ENCODE measurements at regions not wholly inside any gene's neighbourhood (a gene's known extent, or its start where the extent isn't known, plus 50 kb on each side); places are given as distances from the start of the nearest gene placed in this dataset.
"Not testable (repeated sequence)": the region's sequence is repeated elsewhere in the genome, so short reads cannot be mapped to it uniquely, and the experiment has no call there.

DNA sequence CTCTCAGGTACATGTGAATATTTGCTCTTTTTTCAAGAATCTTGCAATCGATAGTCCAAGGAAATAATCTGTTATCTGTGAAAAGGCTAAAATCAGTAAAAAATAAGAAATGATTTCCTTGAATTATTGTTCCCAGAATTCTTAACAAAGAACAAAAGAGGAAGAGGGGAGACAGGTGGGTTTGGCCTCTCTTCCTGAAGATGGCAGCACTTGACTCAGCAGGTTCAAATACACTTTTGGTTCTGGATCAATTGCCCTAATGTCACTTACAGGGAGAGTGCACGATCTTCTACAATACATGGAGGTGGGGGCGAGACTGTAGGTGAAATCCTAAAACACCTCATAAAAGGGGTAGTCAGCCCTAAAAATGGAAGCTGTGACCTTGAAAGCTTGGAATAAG is 358.7 kb downstream of the IRS2 start:
- DNase-seq = no peak

DNA sequence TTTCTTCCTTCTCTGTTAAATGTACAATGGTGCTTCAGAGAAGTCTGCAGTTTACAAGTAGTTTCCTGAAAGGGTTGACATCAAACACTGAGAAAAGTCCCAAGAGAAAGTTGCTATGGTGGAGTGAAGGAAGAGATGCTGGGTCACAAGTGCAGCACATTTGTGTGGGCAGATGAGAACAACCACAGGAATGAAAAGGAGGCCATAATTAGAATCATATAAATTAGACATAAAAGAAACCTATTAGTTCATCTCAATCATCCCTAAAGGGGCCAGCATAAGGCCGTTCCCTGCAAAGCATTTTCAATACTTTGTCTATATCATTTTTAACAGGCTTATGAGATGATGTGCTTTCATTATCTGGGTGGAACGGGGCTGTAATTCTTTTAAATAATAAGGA is 359.2 kb downstream of the IRS2 start:
- no peak for DNase-seq

- no peak for DNase-seq
Observed at GRCh38 chr13:109426690-109426990, 359.7 kb downstream of the IRS2 start.

DNA sequence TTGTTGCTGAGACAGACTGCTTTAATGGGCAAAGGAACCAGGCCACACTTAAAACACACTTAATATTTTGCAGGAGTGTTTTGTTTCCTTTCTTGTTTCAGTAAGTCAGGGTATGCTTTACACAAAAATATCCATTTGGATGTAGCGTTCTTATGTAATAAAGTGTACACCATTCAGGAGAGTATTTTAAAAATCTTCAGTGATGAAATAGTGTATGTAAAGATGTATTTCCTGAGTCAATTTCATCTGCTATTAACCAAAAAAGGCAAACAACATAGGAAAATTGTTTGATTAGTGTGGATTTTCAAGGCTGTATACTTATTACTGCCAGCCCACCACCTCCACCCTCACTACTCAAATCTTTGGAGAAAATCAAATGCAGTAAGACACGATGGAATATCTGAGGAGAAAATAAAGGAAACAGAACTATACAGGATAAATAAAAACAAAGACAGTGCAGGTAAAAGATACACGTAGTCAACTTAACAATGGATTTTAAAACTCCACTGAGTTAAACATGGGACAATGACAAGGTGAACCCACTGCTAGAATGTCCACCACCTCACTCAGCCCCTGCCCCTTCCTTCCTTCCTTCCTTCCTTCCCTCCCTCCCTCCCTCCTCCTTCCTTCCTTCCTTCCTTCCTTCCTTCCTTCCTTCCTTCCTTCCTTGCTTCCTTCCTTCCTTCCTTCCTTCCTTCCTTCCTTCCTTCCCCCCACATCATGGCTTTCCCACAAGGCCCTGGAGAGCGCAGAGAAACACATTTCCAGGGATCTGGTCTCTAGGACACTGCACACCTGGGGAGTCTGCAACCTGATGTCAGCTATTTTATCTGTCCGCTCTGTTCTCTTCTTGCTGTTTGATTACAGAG is 360.3 kb downstream of the IRS2 start:
- DNase-seq = no peak

DNA sequence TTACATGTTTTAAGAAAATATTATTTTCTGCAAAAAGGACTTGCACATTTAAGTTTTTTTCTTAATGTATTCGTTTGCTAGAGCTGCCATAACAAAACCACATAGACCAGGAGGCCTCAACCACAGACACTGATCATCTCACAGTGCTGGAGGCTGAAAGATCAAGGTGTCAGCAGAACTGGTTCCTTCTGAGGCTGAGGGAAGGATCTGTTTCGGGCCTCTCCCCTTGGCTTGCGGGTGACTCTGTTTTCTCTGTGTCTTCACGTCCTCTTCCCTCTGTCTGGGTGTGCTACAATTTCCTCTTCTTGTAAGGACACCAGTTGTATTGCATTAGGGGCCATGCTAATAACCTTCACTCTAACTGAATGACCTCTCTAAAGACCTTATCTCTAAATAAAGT is 364.2 kb downstream of the IRS2 start:
- no peak for DNase-seq

- DNase-seq = no peak
Observed at GRCh38 chr13:109419896-109420295, 366.5 kb downstream of the IRS2 start.

DNA sequence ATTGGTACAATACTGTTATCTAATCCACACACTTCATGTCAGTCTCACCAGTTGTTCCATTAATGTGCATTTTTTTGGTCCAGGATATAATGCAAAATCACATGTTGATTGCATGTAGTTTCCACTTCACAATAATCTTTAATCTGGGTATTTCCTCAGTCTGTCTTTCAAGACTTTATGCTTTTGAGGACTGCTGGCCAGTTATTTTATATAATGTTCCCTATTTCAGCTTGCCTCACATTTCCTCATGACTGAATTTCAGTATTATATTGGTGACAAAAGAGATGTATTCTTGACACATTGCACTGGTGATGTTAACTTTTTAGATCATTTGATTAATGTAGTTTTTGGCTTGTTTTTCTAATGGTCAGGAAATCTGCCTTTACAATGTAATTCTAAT is 368.3 kb downstream of the IRS2 start:
- DNase-seq = no peak

DNA sequence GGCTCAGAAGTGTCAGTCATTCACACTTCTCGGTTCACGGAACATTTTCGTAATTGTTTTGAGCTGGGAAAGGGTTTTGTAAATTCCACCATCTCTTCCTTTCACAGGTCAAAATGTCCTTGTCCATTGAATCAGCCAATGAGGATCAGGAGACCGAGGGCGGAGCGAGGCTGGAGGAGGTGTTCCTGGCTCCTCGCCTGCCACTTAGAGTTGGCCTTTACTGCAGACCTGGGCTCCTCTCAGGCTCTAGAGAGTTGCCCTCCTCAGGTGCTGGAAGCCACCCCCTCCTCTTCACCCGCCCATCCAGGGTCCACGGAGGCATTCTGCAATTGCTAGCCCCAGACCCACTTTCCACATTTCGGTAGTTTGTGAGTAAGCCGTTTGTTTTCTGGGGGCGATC is 370.4 kb downstream of the IRS2 start:
- DNase-seq = no peak

DNA sequence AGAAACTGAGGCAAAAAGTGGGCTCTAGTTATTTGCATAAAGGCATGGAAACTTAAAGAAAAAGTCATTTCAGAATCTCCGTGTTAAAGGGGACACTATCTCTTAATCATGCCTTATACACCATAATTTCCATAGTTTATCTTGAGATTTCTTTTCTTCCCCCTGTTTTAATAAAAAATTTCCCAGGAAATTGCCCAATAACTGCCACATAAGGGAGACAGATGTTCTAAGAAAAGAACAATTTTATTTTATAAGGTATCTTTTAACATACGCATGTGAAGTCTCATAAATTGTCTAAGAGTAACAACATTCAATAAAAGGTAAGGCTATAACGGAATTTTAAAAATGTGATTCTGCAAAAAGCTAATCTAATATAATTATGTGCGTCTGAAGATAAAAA is 371.3 kb downstream of the IRS2 start:
- DNase-seq = no peak

DNA sequence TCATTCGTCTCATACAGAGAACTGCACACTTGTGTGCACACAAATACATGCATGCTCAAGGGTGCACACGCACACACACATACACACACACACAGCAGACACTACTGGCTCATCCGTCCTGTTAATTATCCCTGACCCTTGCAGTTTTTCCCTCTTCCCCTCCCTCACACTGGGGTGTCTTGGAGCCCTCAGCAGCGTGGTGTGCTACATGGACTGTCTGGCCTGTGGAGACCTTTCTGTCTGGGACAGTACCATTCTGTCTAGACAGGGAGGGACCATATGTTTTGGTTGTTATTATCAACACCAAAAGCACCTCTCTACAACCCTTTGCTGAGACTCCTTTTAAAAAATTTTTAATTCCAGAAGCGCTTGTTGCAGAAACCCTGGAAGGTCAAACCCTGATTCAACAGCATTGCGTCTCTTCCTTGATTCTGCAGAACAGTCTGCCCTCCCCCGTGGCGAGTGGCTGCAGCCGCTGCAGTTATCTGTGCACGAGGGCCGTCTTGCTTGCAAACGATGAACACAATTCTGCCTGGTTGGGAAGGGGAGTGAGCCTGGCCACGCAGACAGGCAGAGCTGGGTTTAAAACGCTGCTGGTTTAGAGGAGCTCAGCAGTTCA is 374.0 kb downstream of the IRS2 start:
- DNase-seq = peak; percentile 95

DNA sequence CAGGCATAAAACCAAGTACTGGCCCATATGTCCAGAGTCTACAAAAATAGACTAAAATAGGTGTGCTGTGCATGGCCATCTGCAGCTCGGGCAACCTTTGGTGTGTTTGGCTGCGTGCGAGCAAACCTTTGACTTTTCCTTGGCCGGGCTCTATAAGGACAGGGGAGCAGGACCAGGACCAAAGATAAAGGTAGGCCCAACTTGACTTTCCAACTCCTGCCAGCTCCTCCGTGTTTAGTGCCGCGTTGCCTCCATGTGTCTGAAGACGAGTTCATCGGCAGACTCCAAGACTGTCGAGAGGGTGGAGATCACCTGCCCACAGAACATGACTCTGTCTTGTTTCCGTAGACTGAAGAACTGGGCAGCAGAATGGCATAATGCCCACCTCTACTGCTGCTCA is 375.5 kb downstream of the IRS2 start:
- DNase-seq = no peak

- no peak for DNase-seq
Observed at GRCh38 chr13:109408591-109409382, 377.6 kb downstream of the IRS2 start.

- no peak for DNase-seq
Observed at GRCh38 chr13:109406376-109406992, 379.9 kb downstream of the IRS2 start.

DNA sequence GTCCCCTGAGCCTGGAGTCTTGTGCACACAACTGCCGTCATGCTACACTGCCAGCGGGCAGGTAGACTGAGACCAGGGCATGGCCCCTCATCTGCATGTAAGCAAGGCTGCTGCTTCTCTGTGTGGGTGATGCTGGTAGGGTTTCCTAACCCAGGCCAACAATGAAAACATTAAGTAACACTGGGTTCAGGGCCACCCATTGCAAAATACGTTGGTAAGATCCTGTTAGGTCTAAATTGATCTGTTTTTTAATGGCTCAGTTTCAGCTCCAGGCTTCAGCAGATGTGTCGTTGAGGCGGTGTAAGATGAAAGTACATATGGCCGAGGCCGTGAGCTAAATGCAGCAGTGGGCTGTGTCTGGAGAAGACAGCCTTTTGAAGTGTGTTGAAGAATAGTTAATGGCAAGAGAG is 383.4 kb downstream of the IRS2 start:
- no peak for DNase-seq

GRCh38 chr13:109401891-109402290 is 384.5 kb downstream of the IRS2 start:
- DNase-seq = no peak

DNA sequence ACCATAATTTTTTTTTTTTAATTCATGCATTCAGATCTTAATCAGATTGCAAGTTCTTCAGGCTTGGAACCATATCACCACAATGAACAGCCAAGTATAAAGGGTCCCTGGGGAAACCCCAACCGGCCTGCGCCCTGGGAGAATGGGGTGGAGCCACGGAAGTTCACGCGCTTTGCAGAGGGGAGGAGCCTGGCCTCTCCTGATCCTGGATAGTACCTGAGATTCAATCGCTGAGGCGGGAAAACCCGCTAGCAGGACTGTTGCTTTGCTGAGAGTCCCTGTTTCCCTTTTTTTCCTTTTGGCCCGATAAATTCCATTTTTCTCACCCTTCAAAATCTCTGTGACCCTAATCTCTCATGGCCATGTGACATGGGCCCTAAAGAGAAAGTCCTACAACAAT is 385.1 kb downstream of the IRS2 start:
- DNase-seq = no peak

GRCh38 chr13:109400624-109401257 is 385.6 kb downstream of the IRS2 start:
- no peak for DNase-seq

DNA sequence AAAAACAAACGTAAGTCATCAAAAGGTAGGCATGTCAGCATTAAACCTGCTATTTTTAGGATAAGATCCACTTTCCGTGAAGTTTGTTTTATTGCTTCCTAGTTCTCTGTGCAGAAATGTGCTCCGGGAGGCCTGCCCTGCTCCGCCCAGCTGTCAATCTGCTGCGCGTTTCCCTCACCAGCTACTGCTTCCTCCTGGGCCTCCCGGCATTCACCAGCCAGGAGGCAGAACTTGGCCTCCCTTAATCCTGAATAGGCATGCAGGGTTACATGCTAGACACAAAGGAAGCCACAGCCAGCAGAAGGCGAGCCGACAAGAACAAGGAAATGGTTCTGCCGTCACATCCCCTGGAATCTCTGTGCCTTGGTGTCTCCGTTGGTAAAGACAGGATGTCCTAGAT is 386.2 kb downstream of the IRS2 start:
- DNase-seq = no peak

DNA sequence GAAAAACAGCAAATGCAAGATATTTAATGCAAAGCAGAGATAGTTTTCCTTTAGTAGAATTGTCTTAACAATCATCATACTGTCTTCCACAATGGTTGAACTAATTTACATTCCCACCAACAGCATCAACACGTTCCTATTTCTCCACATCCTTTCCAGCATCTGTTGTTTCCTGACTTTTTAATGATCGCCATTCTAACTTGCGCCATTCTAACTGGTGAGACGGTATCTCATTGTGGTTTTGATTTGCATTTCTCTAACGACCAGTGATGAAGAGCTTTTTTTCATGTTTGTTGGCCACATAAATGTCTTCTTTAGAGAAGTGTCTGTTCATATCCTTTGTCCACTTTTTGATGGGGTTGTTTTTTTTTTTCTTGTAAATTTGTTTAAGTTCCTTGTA is 388.3 kb downstream of the IRS2 start:
- not testable (repeated sequence) for DNase-seq

DNA sequence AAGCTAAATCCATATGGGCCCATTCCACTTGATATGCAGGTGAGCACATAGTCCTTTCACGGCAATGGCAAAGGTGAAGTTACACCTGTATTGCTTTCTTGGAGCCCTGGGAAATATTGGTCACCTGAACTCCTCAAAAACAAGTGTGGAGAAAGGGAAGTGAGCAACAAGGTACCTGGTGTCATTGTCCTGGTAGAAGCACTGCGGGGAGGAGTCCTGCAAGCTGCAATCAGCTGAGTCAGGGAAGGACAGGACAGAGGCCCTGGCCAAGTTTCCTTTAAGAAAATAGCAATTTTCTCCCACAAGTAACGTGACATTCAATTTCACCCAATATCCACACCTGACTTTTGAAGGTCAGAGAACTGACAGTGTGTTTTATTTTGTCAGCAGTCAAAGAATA is 389.1 kb downstream of the IRS2 start:
- DNase-seq = no peak

DNA sequence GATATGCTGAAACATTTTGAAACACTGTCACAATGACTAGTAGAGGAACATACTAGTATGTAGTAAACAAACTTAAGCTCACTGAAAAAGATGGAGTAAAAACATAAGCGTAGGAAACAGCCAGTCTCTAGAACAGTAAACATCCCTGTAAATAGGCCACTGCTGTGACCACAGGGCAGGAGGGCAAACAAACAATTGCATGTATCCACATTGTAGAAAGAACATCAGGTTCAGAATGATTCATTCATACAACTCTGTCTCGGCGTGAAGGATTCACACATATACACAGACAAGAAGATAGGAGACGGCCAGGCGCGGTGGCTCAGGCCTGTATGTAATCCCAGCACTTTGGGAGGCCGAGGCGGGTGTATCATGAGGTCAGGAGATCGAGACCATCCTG is 390.1 kb downstream of the IRS2 start:
- DNase-seq = no peak

GRCh38 chr13:109395014-109395413 is 391.4 kb downstream of the IRS2 start:
- DNase-seq = no peak

Measured in retina (tissue), 1 donor.